Stimulated activated naive CD8-positive, alpha-beta T cell treated with anti-CD3 and anti-CD28 coated beads, Interleukin-15, Interleukin-2, amounts not matched to agents 100 ng/mL and 50 ng/mL, for 24 hours (primary cell): ENCODE measurements at regions not wholly inside any gene's neighbourhood (a gene's known extent, or its start where the extent isn't known, plus 50 kb on each side); places are given as distances from the start of the nearest gene placed in this dataset.

ENCODE experiments used
- H3K27ac Mint-ChIP-seq: one replicate; pipeline ENCODE4 v1.8.0; 2021; ENCODE audit warnings: mild to moderate bottlenecking, mixed read lengths
- H3K27me3 Mint-ChIP-seq: one replicate; pipeline ENCODE4 v1.8.0; 2021; ENCODE audit warnings: mixed read lengths
- H3K36me3 Mint-ChIP-seq: one replicate; pipeline ENCODE4 v1.8.0; 2021; ENCODE audit warnings: low read depth, mixed read lengths
- H3K4me1 Mint-ChIP-seq: one replicate; pipeline ENCODE4 v1.8.0; 2021; ENCODE audit warnings: low read depth, mixed read lengths
- H3K4me3 Mint-ChIP-seq: one replicate; pipeline ENCODE4 v1.8.0; 2021; ENCODE audit warnings: mild to moderate bottlenecking, mixed read lengths
- H3K9me3 Mint-ChIP-seq: one replicate; pipeline ENCODE4 v1.8.0; 2021; ENCODE audit warnings: mixed read lengths

DNA sequence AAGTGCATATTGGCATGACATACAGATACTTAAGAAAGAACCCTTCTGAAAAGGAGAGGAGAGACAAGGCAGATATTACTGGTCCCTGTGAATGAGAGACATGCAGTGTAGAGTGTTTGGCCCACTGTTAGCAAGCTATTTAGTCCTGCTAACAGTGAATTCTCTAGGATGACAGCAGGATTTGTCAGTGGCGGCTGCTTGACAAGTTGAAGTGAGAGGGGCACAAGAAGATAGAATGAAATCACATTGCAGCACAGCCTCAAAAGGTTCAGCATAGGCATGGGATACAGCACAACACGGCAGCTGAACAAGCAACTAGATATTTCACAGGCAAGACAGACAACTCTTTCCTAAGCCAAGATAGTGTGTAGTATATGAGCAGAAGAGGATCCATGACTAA, 407.9 kb downstream of the PLA2G4A start:
- Mint-ChIP-seq H3K4me1 (no peaks in the 10 kb centered on the region), H3K4me3 (no peak overlapping the region), H3K9me3 (no peaks in the 10 kb centered on the region), H3K27me3 (no peaks in the 10 kb centered on the region), H3K36me3 (no peaks in the 10 kb centered on the region), H3K27ac (no peak overlapping the region)

DNA sequence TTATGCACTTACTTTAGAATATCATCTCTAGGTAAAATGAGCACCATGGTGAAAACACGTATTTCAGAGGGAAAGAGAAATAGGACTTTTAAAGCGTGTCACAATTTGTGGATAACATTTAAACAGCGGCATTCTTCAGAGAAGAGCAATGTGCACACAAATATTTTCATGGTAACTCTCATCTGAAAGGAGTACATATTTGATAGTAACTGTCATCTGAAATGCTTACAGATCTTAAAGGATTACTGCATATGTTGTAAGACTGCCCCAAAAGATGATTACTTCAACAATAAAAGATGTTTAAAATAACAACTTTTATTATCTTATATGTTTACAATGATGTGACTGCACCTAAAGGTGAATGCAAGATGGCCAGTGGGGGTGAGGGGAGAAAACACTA, 408.8 kb downstream of the PLA2G4A start:
- Mint-ChIP-seq H3K9me3 (no peaks in the 10 kb centered on the region), H3K4me3 (no peak overlapping the region), H3K36me3 (no peaks in the 10 kb centered on the region), H3K27me3 (no peaks in the 10 kb centered on the region), H3K27ac (no peak overlapping the region), H3K4me1 (no peaks in the 10 kb centered on the region)

DNA sequence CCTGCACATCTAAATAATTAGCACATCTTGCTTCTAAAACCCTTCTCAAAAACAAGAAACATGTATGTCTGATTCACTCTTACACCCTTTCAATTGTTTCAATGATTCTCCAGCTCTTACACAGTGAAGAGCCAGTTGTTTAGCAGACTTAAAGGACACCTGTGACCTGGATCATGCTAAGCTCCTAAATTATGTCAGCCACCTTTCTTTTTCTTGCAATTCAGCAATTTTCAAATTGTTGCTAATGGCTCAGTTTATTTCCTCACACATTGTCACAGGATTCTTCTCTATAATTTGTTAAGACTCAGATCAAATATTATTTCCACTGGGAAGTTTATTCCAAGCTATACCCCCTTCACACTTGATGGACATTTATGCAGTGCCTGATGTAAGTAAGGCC, 413.2 kb downstream of the PLA2G4A start:
- H3K36me3 Mint-ChIP-seq: no peaks in the 10 kb centered on the region
- no peak overlapping the region for H3K27ac Mint-ChIP-seq
- peaks cover 3% of the 10 kb centered on the region for H3K9me3 Mint-ChIP-seq
- H3K27me3 Mint-ChIP-seq: no peaks in the 10 kb centered on the region
- no peaks in the 10 kb centered on the region for H3K4me1 Mint-ChIP-seq
- no peak overlapping the region for H3K4me3 Mint-ChIP-seq

DNA sequence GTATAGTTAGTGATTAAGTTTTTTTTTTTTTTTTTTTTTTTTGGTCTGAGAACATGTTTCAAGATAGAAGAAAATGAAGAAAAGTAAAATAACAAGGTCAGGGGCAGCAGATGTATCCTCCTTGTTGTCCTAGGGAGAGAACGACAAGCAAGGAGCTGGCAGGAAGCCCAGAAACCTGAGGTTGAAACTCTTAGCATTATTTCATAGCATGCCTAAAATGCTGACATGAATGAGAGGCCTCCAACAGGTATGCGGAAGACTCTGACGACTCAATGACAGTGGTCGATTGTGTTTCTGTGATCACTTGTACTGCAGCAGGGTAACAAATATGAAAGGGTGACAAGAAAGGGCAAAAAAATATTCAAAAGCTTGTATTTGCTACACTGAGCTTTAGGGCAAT, 415.9 kb downstream of the PLA2G4A start:
- no peaks in the 10 kb centered on the region for H3K36me3 Mint-ChIP-seq
- no peaks in the 10 kb centered on the region for H3K4me1 Mint-ChIP-seq
- H3K4me3 Mint-ChIP-seq: no peak overlapping the region
- H3K9me3 Mint-ChIP-seq: peaks cover 8% of the 10 kb centered on the region
- H3K27me3 Mint-ChIP-seq: no peaks in the 10 kb centered on the region
- H3K27ac Mint-ChIP-seq: no peak overlapping the region

DNA sequence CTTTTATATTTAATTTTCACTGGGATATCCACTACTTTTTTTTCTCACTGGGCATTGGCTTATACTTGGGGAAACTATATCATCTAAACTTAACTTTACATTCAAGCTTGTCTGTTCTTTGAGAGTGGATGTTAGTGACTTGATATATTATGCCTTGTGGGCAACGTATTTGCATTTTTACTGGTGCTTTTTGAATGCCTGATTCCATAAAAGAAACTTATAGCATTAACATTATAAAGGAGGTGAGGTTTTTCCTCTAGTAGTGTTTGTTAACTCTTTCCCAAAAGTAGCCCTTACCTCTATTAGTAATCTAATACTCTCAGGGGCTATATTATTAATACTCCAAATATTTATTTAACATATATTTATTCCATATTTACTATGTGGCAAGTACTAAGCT, 416.5 kb downstream of the PLA2G4A start:
- Mint-ChIP-seq H3K27ac (no peak overlapping the region), H3K4me1 (no peaks in the 10 kb centered on the region), H3K4me3 (no peak overlapping the region), H3K27me3 (no peaks in the 10 kb centered on the region), H3K36me3 (no peaks in the 10 kb centered on the region), H3K9me3 (peaks cover 8% of the 10 kb centered on the region)

DNA sequence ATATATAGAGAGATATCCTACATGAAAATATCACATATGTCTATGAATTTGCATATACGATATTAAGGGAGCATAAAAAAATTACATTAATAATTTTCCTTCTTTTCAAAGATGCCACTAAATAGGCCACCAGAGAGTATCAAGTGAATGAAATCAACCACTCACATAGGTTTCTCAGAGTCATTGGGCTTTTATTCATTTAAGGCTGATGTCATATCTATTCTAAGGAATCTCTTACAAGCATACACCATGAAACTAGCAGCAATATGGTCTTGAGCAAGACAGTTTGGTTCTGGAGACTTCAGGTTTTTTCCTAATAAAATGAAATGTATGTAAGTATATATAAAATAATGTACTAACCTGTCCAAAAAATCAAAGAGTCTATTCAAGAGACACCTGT, 420.4 kb downstream of the PLA2G4A start:
- H3K27ac Mint-ChIP-seq: no peak overlapping the region
- peaks cover 8% of the 10 kb centered on the region for H3K9me3 Mint-ChIP-seq
- H3K36me3 Mint-ChIP-seq: no peaks in the 10 kb centered on the region
- no peaks in the 10 kb centered on the region for H3K27me3 Mint-ChIP-seq
- no peak overlapping the region for H3K4me3 Mint-ChIP-seq
- H3K4me1 Mint-ChIP-seq: no peaks in the 10 kb centered on the region

GRCh38 chr1:187252923-187253322, 424.2 kb downstream of the PLA2G4A start:
- H3K36me3 Mint-ChIP-seq: no peaks in the 10 kb centered on the region
- H3K4me1 Mint-ChIP-seq: no peaks in the 10 kb centered on the region
- no peaks in the 10 kb centered on the region for H3K9me3 Mint-ChIP-seq
- H3K4me3 Mint-ChIP-seq: no peak overlapping the region
- no peaks in the 10 kb centered on the region for H3K27me3 Mint-ChIP-seq
- no peak overlapping the region for H3K27ac Mint-ChIP-seq

GRCh38 chr1:187257476-187257875, 428.7 kb downstream of the PLA2G4A start:
- Mint-ChIP-seq H3K4me3 (no peak overlapping the region), H3K27ac (no peak overlapping the region), H3K9me3 (no peaks in the 10 kb centered on the region), H3K4me1 (no peaks in the 10 kb centered on the region), H3K27me3 (no peaks in the 10 kb centered on the region), H3K36me3 (no peaks in the 10 kb centered on the region)

GRCh38 chr1:187261637-187262036, 432.9 kb downstream of the PLA2G4A start:
- H3K27me3 Mint-ChIP-seq: no peaks in the 10 kb centered on the region
- H3K4me1 Mint-ChIP-seq: no peaks in the 10 kb centered on the region
- H3K4me3 Mint-ChIP-seq: no peak overlapping the region
- H3K36me3 Mint-ChIP-seq: no peaks in the 10 kb centered on the region
- H3K9me3 Mint-ChIP-seq: no peaks in the 10 kb centered on the region
- no peak overlapping the region for H3K27ac Mint-ChIP-seq

- Mint-ChIP-seq H3K27me3 (no peaks in the 10 kb centered on the region), H3K4me3 (no peak overlapping the region), H3K4me1 (no peaks in the 10 kb centered on the region), H3K36me3 (no peaks in the 10 kb centered on the region), H3K9me3 (no peaks in the 10 kb centered on the region), H3K27ac (no peak overlapping the region)
Measured at GRCh38 chr1:187262731-187263130, 434.0 kb downstream of the PLA2G4A start.

- Mint-ChIP-seq H3K4me3 (no peak overlapping the region), H3K4me1 (no peaks in the 10 kb centered on the region), H3K27ac (no peak overlapping the region), H3K27me3 (no peaks in the 10 kb centered on the region), H3K36me3 (no peaks in the 10 kb centered on the region), H3K9me3 (no peaks in the 10 kb centered on the region)
Measured at GRCh38 chr1:187264995-187265602, 436.4 kb downstream of the PLA2G4A start.

DNA sequence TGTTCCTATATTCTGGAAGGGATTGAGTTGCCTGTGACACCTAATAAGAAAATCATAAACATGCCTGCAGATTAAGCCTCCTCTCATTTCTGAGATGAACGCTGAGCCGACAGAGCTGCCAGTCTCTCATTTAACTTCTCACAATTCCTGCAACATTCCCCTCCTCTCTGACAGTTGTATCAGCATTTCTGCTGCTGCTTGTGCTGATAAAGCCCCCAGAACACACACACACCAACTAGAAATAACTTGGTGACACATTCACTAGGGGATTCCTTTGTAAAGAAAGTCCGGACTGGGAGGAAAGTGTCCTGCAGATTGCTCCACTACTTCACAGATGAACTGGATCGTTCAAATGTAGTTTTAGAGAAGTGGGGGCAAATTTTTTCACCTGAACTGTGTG, 437.3 kb downstream of the PLA2G4A start:
- Mint-ChIP-seq H3K9me3 (no peaks in the 10 kb centered on the region), H3K4me3 (no peak overlapping the region), H3K4me1 (no peaks in the 10 kb centered on the region), H3K36me3 (no peaks in the 10 kb centered on the region), H3K27me3 (no peaks in the 10 kb centered on the region), H3K27ac (no peak overlapping the region)

GRCh38 chr1:187267827-187268226, 439.1 kb downstream of the PLA2G4A start:
- H3K27me3 Mint-ChIP-seq: no peaks in the 10 kb centered on the region
- no peaks in the 10 kb centered on the region for H3K36me3 Mint-ChIP-seq
- no peaks in the 10 kb centered on the region for H3K9me3 Mint-ChIP-seq
- H3K27ac Mint-ChIP-seq: no peak overlapping the region
- no peak overlapping the region for H3K4me3 Mint-ChIP-seq
- H3K4me1 Mint-ChIP-seq: no peaks in the 10 kb centered on the region

GRCh38 chr1:187270256-187270655, 441.5 kb downstream of the PLA2G4A start:
- H3K4me1 Mint-ChIP-seq: peaks cover 4% of the 10 kb centered on the region
- no peaks in the 10 kb centered on the region for H3K27me3 Mint-ChIP-seq
- no peaks in the 10 kb centered on the region for H3K9me3 Mint-ChIP-seq
- H3K27ac Mint-ChIP-seq: no peak overlapping the region
- no peak overlapping the region for H3K4me3 Mint-ChIP-seq
- H3K36me3 Mint-ChIP-seq: no peaks in the 10 kb centered on the region

DNA sequence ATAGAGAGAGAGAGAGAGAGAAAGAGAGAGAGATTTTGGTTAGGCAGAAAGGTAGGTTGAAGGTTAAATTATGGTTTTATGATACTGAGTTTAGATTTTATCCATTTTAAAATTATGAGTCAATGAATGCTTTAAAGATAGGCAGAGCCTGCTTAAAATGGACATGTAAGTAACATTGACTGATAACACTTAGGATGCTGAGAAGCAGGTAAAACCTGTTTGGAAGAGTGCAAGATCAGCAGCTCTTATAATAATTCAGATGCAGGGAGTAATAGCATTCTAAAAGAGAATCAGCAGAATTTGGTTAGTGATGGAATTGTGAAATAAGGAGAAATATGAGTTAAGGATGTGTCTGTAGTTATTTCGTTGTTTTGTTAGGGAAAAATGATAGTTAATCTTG, 446.6 kb downstream of the PLA2G4A start:
- peaks cover 4% of the 10 kb centered on the region for H3K4me1 Mint-ChIP-seq
- H3K27me3 Mint-ChIP-seq: no peaks in the 10 kb centered on the region
- no peaks in the 10 kb centered on the region for H3K9me3 Mint-ChIP-seq
- no peak overlapping the region for H3K27ac Mint-ChIP-seq
- no peaks in the 10 kb centered on the region for H3K36me3 Mint-ChIP-seq
- H3K4me3 Mint-ChIP-seq: no peak overlapping the region

- H3K4me3 Mint-ChIP-seq: no peak overlapping the region
- no peak overlapping the region for H3K27ac Mint-ChIP-seq
- peaks cover 4% of the 10 kb centered on the region for H3K4me1 Mint-ChIP-seq
- H3K27me3 Mint-ChIP-seq: no peaks in the 10 kb centered on the region
- H3K9me3 Mint-ChIP-seq: no peaks in the 10 kb centered on the region
- no peaks in the 10 kb centered on the region for H3K36me3 Mint-ChIP-seq
Measured at GRCh38 chr1:187275985-187276575, 447.3 kb downstream of the PLA2G4A start.
